ENCODE measurements at regions not wholly inside any gene's neighbourhood (a gene's known extent, or its start where the extent isn't known, plus 50 kb on each side); places are given as distances from the start of the nearest gene placed in this dataset.

DNA sequence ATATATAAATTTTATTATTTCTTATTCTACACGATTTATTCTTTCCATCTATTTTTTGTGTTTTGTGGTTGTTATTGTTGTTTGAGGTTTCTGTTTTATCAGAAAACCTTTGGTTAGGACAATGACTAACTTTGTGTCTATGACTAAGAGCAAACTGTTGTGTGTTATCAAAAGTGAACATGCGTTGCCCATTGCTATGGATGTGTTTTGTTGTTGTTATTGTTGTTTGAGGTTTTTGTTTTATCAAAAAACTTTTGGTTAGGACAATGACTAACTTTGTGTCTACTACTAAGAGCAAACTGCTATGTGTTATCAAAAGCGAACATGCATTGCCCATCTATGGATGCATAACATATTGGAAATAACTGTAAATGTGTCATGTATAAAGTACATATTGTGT is 692.3 kb downstream of the SLITRK1 start:
- H3K27ac ChIP-seq (ENCODE audit: insufficient read depth, low read length): no peak overlapping the region
- H3K4me2 ChIP-seq (ENCODE audit: low read depth, low read length): no peak overlapping the region
- BruUV-seq (replicated peaks): no TSS peak
- H2BK20ac ChIP-seq (ENCODE audit: low read depth, low read length): no peak overlapping the region
- no peaks in the 10 kb centered on the region for H4K20me1 ChIP-seq (ENCODE audit: insufficient read depth, low read length)
- H3K9ac ChIP-seq (ENCODE audit: low read depth, low read length): no peak overlapping the region
- no peak overlapping the region for H3K56ac ChIP-seq (ENCODE audit: extremely low read depth, insufficient read depth, low read length)
- H3K4ac ChIP-seq (ENCODE audit: low read depth, low read length): no peak overlapping the region
- intact Hi-C loops (cut with micrococcal nuclease) (no loop called here), dilution Hi-C loops (cut with HindIII; ENCODE audit: low sequenced_read_pairs, unreplicated experiment) (no loop called here), in situ Hi-C loops (cut with MboI; ENCODE audit: low sequenced_read_pairs) (no loop called here)
- WGBS, 2 experiments (ENCODE audit: extremely low coverage in 2 of 2, insufficient read length in 1 of 2): 100% methylated on average over 1 of the region's 3 CpGs; no CpG with 5 or more reads in 1 of the 2 experiments
- H3K9me3 ChIP-seq (ENCODE audit: control insufficient read depth, insufficient read depth, low read length): peaks cover 8% of the 10 kb centered on the region
- no peak overlapping the region for H4K91ac ChIP-seq (ENCODE audit: insufficient read depth, low read depth, low read length)
- POLR2A ChIA-PET (ENCODE audit: unreplicated experiment): no interaction called here
- no peak overlapping the region for H2AFZ ChIP-seq (replicated peaks; ENCODE audit: low read length, poor library complexity)
- H3K4me3 ChIP-seq (ENCODE audit: insufficient read depth, low read depth, low read length): no peak overlapping the region
- no peaks in the 10 kb centered on the region for H3K27me3 ChIP-seq (ENCODE audit: control insufficient read depth, insufficient read depth, low read length)
- no peak overlapping the region for H2BK15ac ChIP-seq (ENCODE audit: low read depth, low read length)
- no peak overlapping the region for H4K8ac ChIP-seq (ENCODE audit: low read depth in 2 of 2, low read length in 2 of 2)
- DNase-seq: no peak
- CTCF ChIA-PET: interaction anchor here (0.6 kb wide), 1 partner anchor 416 kb away, joined by 4 read pairs; no protein-coding TSS in a partner anchor
- H2AK5ac ChIP-seq (ENCODE audit: low read depth, low read length): no peak overlapping the region
- H2BK5ac ChIP-seq (ENCODE audit: low read depth, low read length, poor library complexity, severe bottlenecking): no peak overlapping the region
- no peak overlapping the region for H4K5ac ChIP-seq (ENCODE audit: low read depth, low read length)
- no peak for ATAC-seq (ENCODE audit: low read depth)
- H3K36me3 ChIP-seq (ENCODE audit: control insufficient read depth, insufficient read depth, low read length): no peaks in the 10 kb centered on the region
- H2BK120ac ChIP-seq (ENCODE audit: low read depth, low read length): no peak overlapping the region
- H3K18ac ChIP-seq (ENCODE audit: low read depth, low read length): no peak overlapping the region
- H3K9me1 ChIP-seq (ENCODE audit: insufficient read depth, low read length): no peaks in the 10 kb centered on the region
- 0 out of 2 replicates have a peak, but pooled peaks cover under 1% of the 10 kb centered on the region for H3K4me1 ChIP-seq (ENCODE audit: control insufficient read depth, insufficient read depth, low read length)
- H3K14ac ChIP-seq (replicated peaks; ENCODE audit: low read depth, low read length): no peak overlapping the region
- H3K79me1 ChIP-seq (ENCODE audit: low read depth in 1 of 2, low read length in 2 of 2): no peaks in the 10 kb centered on the region
- TF ChIP-seq, protein P1, sequence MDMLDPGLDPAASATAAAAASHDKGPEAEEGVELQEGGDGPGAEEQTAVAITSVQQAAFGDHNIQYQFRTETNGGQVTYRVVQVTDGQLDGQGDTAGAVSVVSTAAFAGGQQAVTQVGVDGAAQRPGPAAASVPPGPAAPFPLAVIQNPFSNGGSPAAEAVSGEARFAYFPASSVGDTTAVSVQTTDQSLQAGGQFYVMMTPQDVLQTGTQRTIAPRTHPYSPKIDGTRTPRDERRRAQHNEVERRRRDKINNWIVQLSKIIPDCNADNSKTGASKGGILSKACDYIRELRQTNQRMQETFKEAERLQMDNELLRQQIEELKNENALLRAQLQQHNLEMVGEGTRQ (IDR thresholded peaks at IDR 0.05; ENCODE audit: low read depth, low read length): no peak
- TF ChIP-seq RAD21 (IDR thresholded peaks at IDR 0.05; ENCODE audit: low read length): no peak
- TF ChIP-seq RCOR1 (IDR thresholded peaks at IDR 0.05; ENCODE audit: insufficient replicate concordance, low read length): no peak
- TF ChIP-seq NFE2L2 (IDR thresholded peaks at IDR 0.05; ENCODE audit: low read depth, low read length): no peak
- no peak for TF ChIP-seq CEBPB (IDR thresholded peaks at IDR 0.05; ENCODE audit: low read depth, low read length)
- TF ChIP-seq MAZ (IDR thresholded peaks at IDR 0.05; ENCODE audit: borderline replicate concordance, low read depth, low read length): no peak
- H2AK9ac ChIP-seq (replicated peaks; ENCODE audit: low read depth, low read length, poor library complexity): no peak overlapping the region
- no peak overlapping the region for H3K23ac ChIP-seq (ENCODE audit: low read depth, low read length)

Data from IMR-90 (cell line).